GM19238 (cell line): ENCODE measurements at regions not wholly inside any gene's neighbourhood (a gene's known extent, or its start where the extent isn't known, plus 50 kb on each side); places are given as distances from the start of the nearest gene placed in this dataset.

Source experiments
- DNase-seq: peaks from one replicate; pipeline ENCODE4 v3.0.0; 2011; ENCODE audit warnings: low spot score; ENCODE audit not compliant: insufficient read length

DNA sequence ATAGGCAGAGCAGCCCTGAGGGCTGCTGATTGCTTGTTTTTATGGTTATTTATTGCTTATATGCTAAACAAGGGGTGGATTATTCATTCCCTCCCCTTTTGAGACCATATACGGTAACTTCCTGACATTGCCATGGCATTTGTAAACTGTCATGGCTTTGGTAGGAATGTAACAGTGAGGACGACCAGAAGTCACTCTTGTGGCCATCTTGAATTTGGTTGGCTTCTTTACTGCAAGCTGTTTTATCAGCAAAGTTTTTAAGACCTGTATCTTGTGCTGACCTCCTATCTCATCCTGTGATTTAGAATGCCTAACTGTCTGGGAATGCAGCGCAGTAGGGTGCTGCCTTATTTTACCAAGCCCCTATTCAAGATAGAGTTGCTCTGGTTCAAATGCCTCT lies 531.8 kb upstream of the PRMT6 start:
- no peak for DNase-seq

DNA sequence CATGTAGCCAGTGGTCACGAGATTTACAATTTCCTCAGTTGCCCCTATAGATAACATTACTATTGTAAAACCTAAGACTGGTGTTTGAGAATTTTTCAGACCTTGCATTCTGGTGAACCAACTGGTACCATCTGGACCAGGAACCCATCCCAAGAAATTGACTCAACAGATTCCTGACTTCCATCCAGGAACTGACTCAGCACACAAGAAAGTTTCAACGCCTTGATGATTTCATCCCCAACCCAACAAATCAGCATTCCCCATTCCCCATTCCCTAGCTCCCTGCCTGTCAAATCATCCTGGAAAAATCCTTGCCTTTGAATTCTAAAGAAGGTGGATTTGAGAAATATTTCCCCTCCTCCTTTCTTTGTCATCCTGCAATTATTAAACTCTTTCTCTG lies 529.8 kb upstream of the PRMT6 start:
- no peak for DNase-seq

DNA sequence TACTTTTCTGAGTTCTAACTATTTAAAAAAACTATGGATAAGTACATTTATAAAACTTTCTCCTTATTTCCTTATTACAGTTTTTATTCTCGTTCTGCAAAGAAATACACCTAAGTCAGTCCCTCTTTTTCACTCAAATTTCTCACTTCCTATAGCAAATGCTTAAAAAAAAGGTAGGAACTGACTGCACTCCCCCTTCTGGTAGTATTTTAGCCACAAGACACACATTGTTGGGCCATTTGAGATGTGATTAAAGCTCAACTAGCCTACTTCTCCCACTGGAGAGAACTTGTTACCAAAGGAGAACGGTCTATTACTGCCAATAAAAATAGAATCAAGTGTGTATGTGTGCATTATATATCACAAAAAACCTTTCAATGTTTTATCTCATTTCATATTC lies 521.9 kb upstream of the PRMT6 start:
- DNase-seq, result no peak

DNA sequence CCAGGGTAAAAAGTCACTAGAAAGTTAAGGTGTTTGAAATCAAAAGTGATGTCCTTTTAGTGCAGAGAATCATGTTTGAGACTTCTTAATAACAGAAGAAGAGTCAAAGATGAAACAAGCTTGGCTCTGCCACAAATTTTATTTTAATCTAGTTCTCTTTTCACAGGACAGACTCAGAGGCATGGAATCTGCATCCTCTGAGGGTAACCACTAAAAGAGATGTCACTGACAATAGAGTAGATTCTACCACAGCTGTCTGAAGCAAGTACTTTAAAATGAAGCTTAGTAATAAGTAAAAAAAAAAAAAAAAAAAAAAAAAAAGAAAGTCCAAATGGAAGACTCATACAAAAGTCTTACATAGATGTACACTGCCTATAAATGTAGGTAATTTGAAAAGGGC lies 519.7 kb upstream of the PRMT6 start:
- no peak for DNase-seq

DNA sequence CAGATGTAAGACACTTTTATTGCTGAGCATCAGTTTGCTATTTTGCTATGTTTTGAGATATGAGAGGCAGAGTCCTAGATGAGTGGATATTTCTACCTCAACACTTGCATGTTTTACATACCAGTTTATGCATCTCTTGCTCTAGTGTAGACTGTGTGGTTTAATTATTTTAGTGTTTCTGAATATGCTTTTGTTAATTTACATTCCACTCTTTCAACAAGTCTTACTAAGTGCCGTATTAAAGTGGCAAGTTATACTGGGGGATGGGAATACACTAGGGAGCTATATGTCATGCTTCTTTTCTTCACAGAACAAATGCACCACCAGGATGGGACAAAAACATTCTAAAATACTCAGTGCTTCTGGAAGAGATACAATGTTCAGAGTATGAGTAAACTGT lies 507.7 kb upstream of the PRMT6 start:
- DNase-seq, result no peak

DNA sequence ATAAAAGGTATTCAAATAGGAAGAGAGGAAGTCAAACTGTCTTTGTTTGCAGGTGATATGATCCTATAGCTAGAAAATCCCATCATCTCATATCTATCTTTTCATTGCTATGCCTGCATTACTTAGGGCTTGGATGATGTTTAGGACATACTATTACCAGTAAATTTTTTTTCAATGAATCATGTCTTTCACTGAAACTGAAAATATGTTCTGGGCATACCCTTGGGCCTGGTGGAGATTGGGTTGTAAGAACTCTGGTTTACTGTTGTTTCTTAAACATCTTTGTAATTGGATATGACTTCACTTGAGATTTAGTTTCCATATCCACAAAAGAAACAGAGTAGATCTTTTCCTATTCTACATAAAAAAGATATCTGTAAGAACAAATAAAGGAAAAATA lies 502.2 kb upstream of the PRMT6 start:
- no peak for DNase-seq

DNA sequence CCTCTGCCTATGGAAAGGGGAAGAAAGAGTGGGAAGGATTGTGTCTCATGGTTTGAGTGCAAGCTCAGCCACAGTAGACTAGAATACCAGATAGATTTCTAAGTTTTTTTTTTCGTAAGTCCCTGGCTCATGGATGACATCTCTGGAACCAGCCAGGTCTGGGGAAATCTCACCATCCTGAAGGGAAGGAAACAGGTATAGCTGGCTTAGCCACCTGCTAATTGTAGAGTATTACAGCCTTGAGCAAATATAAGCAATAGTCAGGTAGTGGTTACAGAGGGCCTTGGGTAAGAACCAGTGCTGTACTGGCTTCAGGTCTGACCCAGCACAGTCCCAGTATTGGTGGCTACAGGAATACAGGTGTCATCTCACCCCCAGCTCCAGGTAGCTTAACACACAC lies 500.9 kb upstream of the PRMT6 start:
- no peak for DNase-seq

DNA sequence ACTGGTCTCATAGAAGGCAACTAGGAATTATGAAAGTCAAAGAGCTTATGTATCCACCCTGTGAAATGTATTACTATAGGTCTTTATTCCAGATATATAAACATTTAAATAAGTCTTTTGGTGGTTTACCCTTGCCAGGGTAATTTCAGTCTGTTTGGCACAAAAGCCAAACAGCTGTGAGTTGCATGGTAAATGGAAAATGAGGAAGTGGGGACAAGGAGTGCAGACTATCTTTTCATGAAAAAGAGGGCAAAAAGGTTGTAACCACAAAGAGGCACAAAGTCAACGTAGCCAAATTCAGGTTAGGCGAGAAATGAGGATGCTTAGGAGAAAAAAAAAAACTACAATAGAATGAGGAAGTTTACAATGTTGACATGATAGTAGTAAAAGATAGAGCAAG lies 492.3 kb upstream of the PRMT6 start:
- DNase-seq, result no peak

DNA sequence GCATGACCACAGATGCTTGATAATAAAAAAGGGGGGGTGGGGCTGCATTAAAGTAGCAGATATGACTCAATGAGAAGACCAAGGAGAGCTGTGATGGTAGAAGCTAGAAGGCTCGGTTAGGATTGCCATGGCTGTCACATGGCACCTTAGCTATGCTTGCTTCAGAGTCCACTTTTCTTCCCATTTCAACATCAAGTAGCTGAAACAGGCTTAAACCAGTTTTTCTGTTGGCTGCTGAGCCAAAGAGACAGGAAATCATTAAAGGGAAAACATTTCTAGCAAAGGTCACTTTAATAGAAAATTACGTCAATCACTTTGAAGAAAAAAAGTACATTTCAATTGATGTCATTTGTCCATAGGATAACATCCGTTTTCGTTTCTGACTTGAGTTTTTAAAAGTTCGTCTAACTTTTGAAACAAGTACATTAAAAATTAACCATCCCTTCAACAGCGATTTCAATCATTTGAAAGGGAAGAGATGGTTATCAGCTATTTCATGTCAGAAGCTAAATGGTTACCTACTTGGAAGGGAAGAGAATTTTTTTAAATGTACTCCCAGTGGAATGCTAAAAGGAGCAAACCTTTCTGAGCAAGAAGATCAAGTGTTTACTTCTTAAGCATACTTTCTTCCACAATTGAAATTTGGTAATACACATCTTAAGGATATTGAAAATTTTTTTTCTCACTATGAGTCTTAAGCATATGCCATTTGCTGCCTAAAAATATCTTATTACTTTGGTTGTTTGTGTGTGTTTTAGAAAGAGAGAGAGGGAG lies 488.1 kb upstream of the PRMT6 start:
- no peak for DNase-seq

DNA sequence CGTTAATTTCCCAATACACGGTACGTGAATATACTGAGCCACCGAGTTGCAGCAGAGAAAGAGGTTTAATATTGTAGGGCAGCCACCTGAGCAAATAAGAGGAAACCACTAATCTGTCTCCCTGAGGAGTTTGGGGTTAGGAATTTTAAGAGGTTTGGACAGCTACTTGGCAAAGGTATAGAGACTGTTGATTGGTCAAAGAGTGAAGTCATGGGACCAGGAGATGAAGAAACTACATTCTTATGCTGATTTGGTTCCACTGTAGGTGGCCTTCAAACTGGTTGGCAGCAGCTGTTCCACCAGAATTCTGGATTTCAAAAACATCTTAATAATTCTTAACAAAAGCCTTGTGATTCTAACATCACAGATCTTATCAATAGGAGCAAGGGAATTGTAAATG lies 485.4 kb upstream of the PRMT6 start:
- DNase-seq, result no peak

DNA sequence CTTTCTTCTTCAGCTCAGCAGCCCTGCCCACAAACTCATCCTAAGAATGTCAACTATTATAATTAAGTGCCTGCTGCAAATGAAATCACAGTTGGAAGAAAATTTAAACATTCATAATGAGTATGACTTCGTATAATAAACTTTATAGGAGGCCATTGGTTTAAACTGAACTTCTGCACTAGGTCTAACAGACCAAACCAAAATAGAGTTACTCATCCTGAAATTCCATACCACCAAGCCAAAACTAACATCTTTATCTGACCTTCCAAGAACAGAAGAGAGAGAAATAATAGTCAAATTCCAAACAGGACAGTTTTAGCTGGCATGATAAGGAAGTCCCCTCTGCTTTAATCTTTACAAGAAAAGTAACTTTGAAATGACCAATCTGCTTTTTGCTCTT lies 472.4 kb upstream of the PRMT6 start:
- no peak for DNase-seq

DNA sequence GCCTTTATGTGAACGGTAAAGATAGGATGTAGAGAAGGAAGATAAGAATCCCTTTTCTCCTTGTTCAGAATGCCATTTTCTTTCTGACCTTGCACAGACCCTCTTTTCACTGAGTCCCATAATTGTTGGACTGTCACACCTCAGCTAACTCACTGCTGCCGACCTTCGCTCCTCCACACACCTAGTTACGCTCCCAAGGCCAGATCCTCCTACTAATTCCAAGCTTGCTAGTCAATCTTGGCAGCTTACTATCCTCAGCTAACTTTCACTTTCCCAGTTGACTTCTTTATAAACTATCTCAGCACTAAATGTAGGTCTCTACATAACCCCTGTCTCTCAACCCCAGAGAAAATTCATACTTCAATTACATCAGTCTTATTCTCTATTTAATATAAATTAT lies 471.8 kb upstream of the PRMT6 start:
- no peak for DNase-seq

DNA sequence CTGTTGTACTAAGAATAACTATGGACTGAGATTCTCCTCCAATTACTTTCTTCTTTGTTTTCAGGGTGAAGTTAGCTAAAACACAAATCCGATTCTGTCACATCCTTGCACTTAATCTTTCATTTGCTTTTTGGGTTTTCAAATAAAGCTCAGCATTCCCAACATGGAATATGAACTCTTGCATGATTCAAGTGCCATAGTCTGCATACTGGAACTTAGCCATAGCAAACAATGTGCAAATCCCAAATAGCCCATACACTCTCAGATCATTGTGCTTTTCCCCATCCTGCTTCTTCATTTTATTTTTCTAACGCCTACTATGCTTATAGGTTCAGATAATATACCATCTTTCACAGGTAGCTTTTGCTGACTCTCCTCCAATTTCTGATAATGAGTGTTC lies 455.8 kb upstream of the PRMT6 start:
- no peak for DNase-seq

DNA sequence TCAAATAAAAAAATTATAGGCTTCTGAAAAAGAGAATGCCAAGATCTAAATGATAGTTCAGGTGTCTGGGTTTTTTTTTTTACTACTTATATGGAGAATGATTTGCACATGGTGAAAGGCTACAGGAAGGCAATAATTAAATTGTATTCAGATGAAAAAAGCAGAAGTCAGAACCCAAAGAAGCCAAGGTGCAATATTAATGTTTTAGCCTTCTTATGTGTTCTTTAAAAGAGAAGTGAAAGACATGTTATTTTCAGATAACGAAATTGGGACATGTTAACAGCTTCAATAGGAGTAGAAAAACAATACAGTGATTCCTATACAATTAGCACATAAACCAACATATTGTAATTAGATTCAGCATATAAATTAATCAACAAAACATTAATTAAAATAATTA lies 452.9 kb upstream of the PRMT6 start:
- no peak for DNase-seq

DNA sequence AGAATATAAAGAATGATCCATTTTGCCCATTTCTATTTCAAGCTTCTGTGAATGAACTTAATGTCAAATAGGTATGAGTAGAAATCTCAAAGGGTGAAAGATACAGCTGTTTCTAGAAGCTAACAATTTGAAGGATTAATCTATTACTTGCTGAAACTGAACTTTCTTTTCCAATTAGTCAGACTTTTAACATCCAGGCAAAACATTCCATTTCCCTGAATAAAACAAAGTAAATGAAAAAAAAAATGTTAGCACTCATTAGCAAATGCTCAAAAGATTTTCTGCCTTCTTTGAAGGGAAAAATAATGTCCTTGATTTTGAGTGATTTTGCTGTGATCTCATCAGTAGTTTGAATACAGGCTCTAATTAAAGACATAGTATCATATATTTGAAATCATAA lies 447.6 kb upstream of the PRMT6 start:
- no peak for DNase-seq

DNA sequence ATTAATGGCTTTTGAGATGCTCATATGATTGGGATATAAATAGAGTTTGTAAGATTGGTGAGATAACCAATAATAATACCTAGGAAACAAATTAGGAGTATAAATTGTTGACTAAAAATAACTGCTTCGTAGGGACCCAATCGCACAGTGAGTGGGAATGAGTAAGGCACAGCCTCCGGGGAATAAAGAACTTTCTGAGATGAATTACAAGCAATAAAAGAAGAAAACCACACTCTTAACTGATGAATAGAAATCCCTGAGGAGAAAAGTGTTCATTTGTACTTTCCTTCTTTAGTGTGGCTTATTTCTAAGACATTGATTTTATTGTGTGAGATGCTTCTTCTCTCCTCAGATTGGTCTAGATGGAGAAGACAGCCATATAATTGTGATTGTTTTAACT lies 443.4 kb upstream of the PRMT6 start:
- no peak for DNase-seq

DNA sequence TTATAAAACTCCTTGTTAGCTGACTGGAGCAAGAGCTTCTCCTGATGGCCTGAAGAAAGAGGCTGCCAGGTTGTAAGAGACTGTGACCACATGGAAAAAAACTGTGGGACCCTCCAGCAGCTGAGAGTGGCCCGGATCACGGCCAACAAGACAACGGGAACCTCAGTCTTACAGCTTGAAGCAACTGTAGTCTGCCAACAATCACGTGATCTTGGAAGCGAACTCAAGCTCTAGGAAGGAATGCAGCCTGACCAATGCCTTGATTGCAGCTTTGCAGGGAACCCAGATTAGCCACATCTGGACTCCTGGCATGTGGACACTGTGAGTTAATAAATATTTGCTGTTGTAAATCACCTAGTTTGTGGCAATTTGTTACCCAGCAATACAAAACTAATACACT lies 442.6 kb upstream of the PRMT6 start:
- no peak for DNase-seq

DNA sequence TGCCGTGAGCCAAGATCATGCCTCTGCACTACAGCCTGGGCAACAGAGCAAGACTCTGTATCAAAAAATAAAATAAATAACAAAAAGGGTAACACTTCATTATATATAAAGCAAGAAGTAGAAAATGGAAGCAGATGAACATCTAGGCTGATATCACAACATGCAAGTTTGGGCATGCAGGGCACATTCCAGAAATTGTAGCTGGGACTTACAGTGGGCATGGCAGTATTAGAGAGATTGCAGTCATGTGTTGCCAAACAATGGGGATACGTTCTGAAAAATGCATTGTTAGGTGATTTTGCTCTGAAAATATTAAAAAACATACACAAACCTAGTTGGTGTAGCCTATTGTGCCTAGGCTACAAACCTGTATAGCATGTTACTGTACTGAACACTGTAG lies 441.0 kb upstream of the PRMT6 start:
- no peak for DNase-seq

DNA sequence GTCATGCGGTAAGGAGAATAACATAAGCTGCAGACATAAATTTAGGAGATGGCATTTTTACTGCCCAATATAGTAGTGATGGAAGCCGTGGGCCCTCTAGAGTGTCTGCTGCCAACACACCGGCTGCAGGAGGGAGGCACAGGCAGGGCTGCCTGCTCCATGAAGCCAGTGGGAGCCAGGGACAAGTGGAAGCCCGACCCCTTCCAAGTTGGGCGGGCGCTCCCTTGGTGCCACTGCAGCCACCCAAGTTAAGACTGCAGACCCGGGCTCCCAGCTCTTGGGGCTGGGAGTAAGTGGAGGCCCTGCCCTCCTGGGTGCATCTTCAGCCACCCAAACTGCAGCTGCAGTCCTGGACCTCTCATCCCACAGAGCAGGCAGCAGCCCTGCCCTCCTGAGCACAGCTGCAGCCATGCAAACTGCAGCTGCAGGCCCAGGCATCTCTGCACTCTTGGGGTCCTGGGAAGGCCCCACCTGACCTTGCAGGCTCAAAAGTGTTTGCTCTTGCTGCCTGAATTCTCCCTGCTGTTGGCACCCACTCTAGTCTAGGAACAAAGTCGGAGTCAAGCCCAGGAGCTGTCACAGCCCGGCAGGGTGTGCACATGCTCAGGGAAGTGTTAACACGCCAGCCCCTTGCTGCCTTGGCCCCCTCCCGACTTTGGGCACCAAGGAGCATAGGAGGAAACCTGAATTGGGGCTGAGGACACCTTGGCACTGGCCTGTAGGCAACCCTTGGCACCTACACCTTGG lies 437.2 kb upstream of the PRMT6 start:
- no peak for DNase-seq

DNA sequence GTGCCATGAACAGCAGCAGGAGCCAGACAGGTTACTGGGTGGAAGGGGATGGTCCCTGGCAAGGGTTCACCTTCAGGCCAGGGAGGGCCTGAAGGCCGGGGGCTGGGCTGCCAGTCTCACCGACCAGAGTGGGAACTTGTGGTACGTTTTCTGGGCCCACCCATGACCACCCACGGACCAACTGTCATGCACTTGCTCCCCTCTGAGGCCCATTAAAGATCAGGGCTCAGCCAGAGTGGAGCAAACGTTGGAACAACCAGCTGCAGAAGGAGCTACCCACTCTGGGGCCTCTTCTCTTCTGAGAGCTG lies 436.7 kb upstream of the PRMT6 start:
- no peak for DNase-seq

DNA sequence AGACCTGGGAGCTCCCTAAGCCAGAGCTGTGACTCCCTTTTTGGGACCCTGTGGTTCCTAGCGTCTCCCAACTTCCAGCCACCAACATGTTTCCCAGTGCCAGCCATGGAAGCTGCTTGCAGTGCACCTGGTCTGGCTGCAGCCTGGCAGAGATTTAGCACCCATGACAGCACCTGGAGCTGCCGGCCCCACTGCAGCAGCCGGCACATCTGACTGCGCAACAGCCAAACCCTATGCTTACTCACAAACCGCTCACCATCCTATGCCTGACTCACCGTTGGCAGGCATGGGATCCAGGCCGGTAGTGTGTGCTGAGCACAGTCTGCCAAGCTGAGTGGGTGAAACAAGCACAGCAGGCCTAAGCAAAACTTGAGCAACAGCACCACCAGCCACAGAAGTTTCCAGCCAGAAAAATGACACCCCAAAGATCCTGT lies 435.9 kb upstream of the PRMT6 start:
- DNase-seq, result no peak

DNA sequence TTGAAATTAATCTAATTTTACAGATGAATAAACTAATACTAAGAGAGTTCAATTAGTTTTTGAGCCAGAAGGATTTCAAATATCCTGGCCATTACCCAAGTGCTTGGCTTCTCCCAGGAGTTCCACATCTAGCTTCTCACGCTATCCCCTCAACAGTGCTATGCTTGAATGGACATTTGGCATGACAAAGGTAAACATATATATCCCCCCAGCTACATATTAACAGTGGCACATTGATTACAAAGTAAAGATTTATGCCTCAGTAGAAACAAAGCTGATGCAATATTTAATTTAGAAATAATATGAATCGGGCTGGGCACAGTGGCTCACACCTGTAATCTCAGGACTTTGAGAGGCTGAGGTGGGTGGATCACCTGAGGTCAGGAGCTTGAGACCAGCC lies 434.6 kb upstream of the PRMT6 start:
- no peak for DNase-seq

DNA sequence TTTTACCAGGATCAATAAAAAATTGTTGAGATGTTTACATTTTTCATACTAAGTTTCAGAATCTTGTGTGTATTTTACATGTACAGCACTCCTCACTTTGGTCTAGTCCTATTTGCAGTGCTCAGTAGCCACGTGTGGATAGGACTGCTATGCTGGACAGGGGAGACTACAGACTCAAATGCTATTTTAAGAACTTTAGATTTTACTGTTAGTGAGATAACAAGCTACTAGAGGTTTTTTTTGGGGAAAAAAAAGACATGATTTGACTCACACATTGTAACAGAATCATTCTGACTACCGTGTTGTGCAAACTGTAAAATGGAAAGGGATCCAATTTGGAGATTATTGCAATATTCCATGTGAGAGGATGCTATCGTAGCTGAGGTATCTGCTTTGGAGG lies 418.9 kb upstream of the PRMT6 start:
- DNase-seq, result no peak
